Testis (tissue), 2 donors: ENCODE measurements at regions not wholly inside any gene's neighbourhood (a gene's known extent, or its start where the extent isn't known, plus 50 kb on each side); places are given as distances from the start of the nearest gene placed in this dataset.

Experiments
- CTCF ChIP-seq, 3 experiments: fragments of 450-650 bp in 2 of 3; fragments of 200-600 bp in 1 of 3; sonication (generic) in 1 of 3; IDR thresholded peaks; one replicate each; pipeline ENCODE4 v1.5.1; 2016 to 2019; ENCODE audit warnings: antibody characterized with exemption in 3 of 3, mild to moderate bottlenecking in 2 of 3, moderate library complexity in 1 of 3
- POLR2A ChIP-seq: fragments of 450-650 bp; IDR thresholded peaks from one replicate; pipeline ENCODE4 v1.6.1; 2017; ENCODE audit warnings: antibody characterized with exemption, mild to moderate bottlenecking, moderate library complexity

- TF ChIP-seq CTCF (IDR thresholded peaks at IDR 0.05) (no peak), POLR2A (no peak)
These were observed 239.4 kb upstream of the LRRN1 start for GRCh38 chr3:3559786-3560185.
